HG03196 (cell line): ENCODE measurements at regions not wholly inside any gene's neighbourhood (a gene's known extent, or its start where the extent isn't known, plus 50 kb on each side); places are given as distances from the start of the nearest gene placed in this dataset.

Experiments
- ATAC-seq: cut with Tn5 transposase; IDR thresholded peaks from one replicate; pipeline ENCODE4 v1.9.1; 2021; ENCODE audit not compliant: unreplicated experiment

GRCh38 chr7:79877874-79878465 is 256.7 kb upstream of the GNAI1 start:
- no peak for ATAC-seq

DNA sequence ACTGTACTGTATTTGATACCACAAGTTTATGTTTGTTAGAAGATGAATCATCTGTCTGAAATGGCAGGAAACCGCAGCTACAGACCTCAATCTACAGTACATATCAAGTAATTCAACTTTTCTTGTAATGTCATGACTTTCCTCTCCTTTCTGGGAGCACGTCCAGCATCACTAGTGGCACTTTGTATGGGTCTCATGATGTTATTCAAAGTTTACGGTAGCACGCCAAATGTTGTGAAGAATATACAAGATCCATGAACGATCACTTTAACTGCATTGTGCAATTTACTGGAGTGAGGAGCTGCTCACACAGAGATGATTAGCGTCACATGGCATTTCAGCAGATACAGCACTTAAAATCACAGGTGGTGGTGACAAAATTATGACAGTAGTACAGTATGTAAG is 257.8 kb upstream of the GNAI1 start:
- ATAC-seq = no peak

DNA sequence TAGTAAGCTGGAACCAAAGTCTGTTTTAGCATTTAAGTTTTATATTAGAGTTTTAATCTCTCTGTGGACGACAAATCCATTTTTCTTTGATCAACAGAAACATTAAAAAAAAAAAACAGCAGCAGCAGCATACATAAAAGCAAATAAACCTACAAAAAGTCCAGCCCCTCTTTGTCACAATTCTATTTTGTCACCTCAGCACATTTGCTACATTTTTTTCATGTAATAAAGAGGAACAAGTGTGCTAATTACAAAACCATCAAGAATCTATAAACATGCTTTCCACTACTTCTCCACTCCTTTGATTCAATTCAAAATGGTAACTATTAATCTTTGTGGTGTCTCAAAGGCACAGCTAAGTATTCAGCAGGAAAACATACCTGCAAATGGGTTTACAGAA is 259.8 kb upstream of the GNAI1 start:
- ATAC-seq = no peak

- ATAC-seq = no peak
Measured at GRCh38 chr7:79872176-79872575, 262.5 kb upstream of the GNAI1 start.

GRCh38 chr7:79868010-79868409 is 266.6 kb upstream of the GNAI1 start:
- ATAC-seq = no peak

DNA sequence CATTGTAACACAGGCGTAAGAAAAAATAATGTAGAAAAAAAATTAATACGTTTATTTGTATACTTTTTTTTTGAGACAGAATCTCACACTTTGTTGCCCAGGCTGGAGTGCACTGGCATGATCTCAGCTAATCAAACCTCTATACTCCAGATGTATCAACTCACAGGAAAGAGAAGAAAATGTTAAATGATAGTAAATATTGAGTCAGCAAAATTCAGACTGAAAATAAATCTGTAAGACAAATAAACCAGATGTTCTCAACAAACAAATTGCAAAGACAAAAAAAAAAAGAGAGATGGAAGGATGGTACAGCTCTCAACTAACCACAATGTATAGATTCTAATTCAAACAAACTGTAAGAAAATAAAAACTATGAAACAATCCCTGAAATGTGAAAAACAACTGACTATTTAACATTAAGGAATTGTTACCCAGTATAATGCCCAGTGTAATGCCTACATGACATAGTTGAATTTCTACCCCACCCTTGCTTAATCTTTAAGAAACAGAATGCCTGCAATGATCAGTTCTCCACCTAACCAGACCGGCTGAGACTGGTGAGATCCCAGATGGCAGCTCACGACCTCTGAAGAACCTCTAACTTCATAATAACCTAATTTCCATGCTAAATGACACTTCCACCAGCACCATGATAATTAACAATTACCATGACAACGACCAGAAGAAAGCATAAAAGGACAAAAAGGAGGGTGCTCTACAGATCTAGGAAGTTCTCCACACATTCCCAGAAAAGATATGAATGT is 272.0 kb upstream of the GNAI1 start:
- no peak for ATAC-seq

DNA sequence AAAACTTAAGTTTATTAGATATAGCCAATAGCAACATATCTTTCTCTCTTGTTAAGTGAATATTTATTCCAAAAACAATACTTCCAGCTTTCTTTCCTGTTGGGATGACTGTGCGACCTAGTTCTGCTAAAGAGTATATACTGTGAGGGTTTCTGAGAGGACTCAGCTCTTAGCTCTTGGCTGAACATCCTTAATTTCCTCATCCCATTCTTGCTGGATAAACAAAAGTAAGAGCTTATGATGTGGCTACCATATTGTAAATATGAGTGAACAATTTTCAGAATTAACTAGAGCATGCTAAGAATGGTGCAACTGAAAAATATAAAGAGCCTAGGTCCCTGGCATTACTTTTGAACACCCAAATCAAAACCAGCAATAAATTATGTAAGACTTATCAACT is 279.5 kb upstream of the GNAI1 start:
- ATAC-seq = no peak

DNA sequence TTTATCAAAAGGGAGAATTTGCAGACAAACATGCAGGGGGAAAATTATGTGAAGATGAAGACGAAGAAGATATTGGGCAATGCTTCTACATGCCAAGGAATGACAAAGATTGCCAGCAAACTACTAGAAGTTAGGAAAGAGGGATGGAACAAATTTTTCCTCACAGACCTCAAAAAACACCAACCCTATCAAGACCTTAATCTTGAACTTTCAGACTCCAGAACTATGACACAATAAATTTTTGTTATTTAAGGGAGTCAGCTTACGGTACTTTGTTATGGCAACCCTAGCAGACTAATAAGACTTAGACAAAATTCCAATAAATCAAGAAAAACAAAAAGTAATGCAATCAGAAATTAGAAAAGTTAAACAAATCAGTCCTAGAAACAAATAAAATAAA is 280.0 kb upstream of the GNAI1 start:
- ATAC-seq = no peak

DNA sequence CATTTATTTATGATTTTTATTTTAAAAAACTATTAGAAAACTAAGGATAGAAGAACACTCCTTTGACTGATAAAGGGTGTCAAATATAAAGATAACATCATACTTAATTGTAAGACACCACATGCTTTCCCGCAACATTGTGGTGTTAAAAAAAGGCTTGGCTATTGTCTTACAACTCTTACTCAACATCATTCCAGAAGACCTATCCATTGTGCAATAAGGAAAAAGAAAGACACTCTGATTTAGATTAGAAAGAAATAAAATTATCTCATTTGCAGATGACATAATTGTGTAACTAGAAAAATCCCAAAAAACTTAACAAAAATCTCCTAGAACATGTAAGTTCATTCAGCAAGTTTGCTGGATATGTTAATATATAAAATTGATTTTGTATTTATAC is 296.7 kb upstream of the GNAI1 start:
- ATAC-seq = no peak

- ATAC-seq = no peak
Measured at GRCh38 chr7:79833616-79834015, 301.0 kb upstream of the GNAI1 start.

DNA sequence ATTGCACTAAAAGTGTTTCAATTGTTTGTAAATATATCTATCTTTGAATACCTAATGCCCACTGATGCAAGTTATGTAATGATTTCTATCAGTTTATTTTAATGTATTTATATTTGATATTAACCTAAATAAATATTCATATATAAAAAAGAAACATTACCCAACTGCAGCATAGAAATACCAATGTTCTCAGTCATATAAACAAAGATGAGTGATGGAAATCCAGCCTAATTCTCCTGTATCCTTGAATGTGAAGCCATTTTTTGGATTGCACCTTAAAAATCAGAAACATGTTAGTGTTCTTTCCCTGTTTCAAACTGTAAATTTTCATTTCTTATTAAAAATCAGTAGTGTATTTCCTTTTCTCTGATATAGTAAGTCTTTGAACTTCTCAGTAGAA is 305.8 kb upstream of the GNAI1 start:
- no peak for ATAC-seq

GRCh38 chr7:79823246-79823951 is 311.2 kb upstream of the GNAI1 start:
- no peak for ATAC-seq

GRCh38 chr7:79822620-79823240 is 311.9 kb upstream of the GNAI1 start:
- no peak for ATAC-seq

DNA sequence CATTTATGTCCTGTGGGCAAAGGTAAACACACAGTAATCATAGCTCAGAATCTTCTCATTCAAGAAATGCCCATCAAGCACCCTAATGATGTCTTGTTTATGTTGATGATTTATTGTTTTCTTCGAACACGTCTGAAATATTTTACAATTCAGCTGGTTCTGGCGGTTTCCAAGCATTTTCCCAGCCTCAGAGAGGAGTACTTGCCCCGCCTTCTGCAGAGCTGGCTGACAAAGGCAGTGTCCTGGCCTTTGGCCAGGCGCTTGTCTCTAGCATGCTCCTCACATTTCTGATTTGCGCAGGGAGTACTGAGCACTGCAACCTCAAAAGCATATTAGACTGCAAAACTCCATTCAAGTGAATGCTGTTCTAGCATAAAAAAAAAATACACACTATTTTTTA is 314.2 kb upstream of the GNAI1 start:
- no peak for ATAC-seq

DNA sequence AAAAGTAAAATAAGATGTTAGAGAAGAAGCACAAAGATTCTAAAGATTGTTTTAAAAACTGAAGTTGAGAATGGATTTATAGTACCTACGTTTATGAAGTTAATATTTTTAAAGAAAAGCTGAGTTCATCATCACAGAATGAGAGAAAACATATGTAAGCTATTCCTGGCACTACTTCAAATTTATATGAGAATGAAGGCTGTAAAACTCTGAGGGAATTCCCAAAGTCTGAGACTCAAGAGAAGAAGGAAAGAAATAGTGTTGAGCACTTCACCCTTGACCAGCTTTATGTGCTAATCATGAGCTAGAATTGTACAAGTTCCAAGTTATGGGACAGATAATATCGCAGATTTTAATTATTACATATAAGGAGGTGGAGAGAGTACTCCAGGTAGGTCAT is 323.7 kb upstream of the GNAI1 start:
- ATAC-seq = no peak

GRCh38 chr7:79806161-79806734 is 328.4 kb upstream of the GNAI1 start:
- no peak for ATAC-seq

- no peak for ATAC-seq
Measured at GRCh38 chr7:79790656-79791262, 337.3 kb upstream of the MAGI2 start.

- no peak for ATAC-seq
Measured at GRCh38 chr7:79789584-79790345, 336.3 kb upstream of the MAGI2 start.

GRCh38 chr7:79787623-79788022 is 334.2 kb upstream of the MAGI2 start:
- no peak for ATAC-seq

- no peak for ATAC-seq
Measured at GRCh38 chr7:79787096-79787495, 333.6 kb upstream of the MAGI2 start.
